ENCODE measurements at regions not wholly inside any gene's neighbourhood (a gene's known extent, or its start where the extent isn't known, plus 50 kb on each side); places are given as distances from the start of the nearest gene placed in this dataset.

DNA sequence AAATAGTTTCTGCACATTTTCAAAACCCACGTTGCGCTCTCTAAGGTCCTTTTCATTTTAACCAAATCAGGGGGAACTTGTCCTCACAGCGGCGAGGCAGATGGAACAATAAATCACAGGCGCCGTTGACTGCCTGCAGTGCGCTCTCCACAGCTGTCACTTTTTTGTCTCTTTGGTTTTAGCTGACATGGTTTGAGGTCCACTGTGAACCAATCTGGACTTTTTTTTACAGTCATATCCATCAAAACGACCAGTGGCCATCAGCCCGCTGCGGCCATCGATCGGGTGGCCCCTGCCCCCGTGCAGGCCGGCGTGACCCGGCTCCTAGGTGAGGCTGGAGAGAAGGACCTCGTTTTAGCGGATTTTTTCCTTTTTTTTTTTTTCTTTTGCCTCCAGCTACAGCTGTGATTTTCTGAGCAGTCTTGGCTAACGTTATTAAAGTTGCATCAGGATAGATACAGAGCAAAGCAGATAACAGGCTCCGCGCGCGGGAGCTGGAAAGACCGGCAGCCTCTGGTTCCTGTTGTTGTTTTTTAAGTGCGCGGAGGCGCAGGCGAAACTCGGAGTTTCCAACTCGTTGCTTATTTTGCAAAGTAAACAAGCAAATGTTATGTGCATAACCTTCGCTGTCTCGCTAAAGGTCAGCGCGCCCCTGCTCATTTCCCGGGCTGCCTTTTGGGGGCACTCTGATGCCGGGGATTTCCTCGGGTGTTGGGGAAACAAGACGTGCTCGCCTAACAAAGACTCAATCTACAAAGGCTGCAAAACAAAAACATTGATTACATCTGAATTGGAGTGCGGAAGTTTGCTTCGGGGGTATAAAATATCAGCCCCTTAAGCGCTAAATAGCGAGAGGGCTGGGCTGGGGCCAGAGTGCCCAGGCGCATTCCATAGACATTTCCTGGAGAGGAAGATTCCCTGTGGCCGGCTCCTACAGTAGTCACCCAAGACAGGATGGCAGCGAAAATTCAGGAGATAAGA lies 414.8 kb upstream of the MKI67 start:
- POLR2A ChIA-PET = no interaction called here
- DNase-seq (no peak), ATAC-seq (ENCODE audit: low read depth) (no peak)
- Mint-ChIP-seq H3K27me3 (peaks cover 47% of the 10 kb centered on the region), H3K36me3 (ENCODE audit: low read depth) (no peaks in the 10 kb centered on the region), H3K4me1 (no peaks in the 10 kb centered on the region), H3K4me3 (no peak overlapping the region), H3K9me3 (no peaks in the 10 kb centered on the region), H3K27ac (no peak overlapping the region)
- CTCF ChIA-PET = no interaction called here
- intact Hi-C loops (cut with micrococcal nuclease) = no loop called here
- TF ChIP-seq, protein P1, sequence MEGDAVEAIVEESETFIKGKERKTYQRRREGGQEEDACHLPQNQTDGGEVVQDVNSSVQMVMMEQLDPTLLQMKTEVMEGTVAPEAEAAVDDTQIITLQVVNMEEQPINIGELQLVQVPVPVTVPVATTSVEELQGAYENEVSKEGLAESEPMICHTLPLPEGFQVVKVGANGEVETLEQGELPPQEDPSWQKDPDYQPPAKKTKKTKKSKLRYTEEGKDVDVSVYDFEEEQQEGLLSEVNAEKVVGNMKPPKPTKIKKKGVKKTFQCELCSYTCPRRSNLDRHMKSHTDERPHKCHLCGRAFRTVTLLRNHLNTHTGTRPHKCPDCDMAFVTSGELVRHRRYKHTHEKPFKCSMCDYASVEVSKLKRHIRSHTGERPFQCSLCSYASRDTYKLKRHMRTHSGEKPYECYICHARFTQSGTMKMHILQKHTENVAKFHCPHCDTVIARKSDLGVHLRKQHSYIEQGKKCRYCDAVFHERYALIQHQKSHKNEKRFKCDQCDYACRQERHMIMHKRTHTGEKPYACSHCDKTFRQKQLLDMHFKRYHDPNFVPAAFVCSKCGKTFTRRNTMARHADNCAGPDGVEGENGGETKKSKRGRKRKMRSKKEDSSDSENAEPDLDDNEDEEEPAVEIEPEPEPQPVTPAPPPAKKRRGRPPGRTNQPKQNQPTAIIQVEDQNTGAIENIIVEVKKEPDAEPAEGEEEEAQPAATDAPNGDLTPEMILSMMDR (IDR thresholded peaks at IDR 0.05) = no peak

DNA sequence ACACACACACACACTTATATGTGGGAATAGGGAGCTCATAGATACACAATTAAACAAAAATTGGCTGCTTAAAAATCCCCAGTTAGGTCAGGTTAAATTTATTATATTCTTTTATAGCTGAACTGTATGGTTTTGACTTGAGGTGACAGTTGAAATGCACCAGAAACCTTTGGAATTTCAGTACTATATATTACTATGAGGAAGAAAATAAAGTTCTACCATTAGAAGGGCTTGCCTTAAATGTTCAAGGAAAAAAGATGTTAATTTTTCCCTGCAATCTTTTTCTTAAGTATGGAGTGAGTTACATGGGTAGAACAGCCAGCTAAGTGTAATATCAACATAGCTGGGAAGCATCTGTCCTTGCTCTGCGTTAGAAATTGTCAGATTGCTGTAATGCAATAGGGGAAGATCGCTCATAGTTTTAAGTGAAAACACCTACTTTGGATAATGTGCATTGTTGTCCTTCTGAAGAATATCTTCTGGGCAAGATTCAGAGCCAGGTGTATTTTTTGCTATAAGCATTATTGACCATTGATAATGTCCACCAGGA lies 415.8 kb upstream of the MKI67 start:
- Mint-ChIP-seq H3K4me1 (no peaks in the 10 kb centered on the region), H3K36me3 (ENCODE audit: low read depth) (no peaks in the 10 kb centered on the region), H3K27me3 (peaks cover 42% of the 10 kb centered on the region), H3K4me3 (no peak overlapping the region), H3K27ac (no peak overlapping the region), H3K9me3 (no peaks in the 10 kb centered on the region)
- ChIA-PET CTCF (no interaction called here), POLR2A (no interaction called here)
- intact Hi-C loops (cut with micrococcal nuclease) = no loop called here
- ATAC-seq (ENCODE audit: low read depth) = no peak
- TF ChIP-seq, protein P1 (IDR thresholded peaks at IDR 0.05) = no peak
- DNase-seq = no peak

DNA sequence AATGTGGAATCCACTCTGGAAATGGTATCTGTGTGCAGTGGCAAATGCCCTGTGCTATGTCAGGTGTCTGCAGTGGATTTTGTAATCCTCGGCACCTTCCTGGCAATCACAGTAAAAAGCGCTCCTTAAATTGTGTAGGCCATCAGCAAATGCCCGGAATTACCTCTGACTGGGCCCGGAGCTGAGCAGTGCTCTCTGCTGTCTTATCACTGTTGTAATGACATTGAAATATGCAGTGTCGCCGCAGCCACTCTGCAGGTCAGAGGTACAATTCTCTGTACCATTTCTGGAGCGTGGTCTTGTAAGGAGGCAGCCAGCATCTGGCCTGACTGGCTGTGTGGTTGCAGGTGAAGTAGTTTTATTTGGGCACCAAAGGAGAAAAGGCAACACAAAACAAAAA lies 416.4 kb upstream of the MKI67 start:
- H3K4me3 Mint-ChIP-seq = no peak overlapping the region
- TF ChIP-seq, protein P1 (IDR thresholded peaks at IDR 0.05) = no peak
- H3K36me3 Mint-ChIP-seq (ENCODE audit: low read depth) = no peaks in the 10 kb centered on the region
- ATAC-seq (ENCODE audit: low read depth) (no peak), DNase-seq (no peak)
- H3K9me3 Mint-ChIP-seq = no peaks in the 10 kb centered on the region
- H3K27ac Mint-ChIP-seq = no peak overlapping the region
- H3K4me1 Mint-ChIP-seq = no peaks in the 10 kb centered on the region
- POLR2A ChIA-PET = no interaction called here
- CTCF ChIA-PET = no interaction called here
- intact Hi-C loops (cut with micrococcal nuclease) = no loop called here
- peaks cover 41% of the 10 kb centered on the region for H3K27me3 Mint-ChIP-seq

DNA sequence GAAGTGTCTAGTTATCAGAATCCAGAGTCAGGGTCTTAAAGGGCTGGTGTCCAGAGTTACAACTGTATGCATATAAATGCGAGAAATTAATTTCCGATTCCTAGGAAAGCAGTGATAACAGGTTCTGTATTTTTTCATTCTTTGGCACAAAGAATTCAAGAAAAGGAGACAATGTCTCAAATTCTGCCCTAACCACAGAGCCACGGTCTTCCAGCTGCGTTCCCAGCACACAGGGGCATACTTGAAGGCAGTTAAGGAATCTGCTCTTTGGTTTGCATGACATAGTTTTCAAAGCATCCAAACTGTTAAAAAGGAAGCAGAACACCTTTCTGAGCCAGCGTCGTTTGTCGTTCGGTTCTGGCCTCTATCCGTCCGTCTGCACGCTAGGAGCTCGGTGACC lies 416.9 kb upstream of the MKI67 start:
- no peak overlapping the region for H3K27ac Mint-ChIP-seq
- no peak for DNase-seq
- POLR2A ChIA-PET = no interaction called here
- intact Hi-C loops (cut with micrococcal nuclease) = no loop called here
- H3K4me3 Mint-ChIP-seq = no peak overlapping the region
- CTCF ChIA-PET = no interaction called here
- no peak for ATAC-seq (ENCODE audit: low read depth)
- H3K36me3 Mint-ChIP-seq (ENCODE audit: low read depth) = no peaks in the 10 kb centered on the region
- H3K4me1 Mint-ChIP-seq = no peaks in the 10 kb centered on the region
- H3K9me3 Mint-ChIP-seq = no peaks in the 10 kb centered on the region
- peaks cover 37% of the 10 kb centered on the region for H3K27me3 Mint-ChIP-seq
- TF ChIP-seq, protein P1 (IDR thresholded peaks at IDR 0.05) = no peak

DNA sequence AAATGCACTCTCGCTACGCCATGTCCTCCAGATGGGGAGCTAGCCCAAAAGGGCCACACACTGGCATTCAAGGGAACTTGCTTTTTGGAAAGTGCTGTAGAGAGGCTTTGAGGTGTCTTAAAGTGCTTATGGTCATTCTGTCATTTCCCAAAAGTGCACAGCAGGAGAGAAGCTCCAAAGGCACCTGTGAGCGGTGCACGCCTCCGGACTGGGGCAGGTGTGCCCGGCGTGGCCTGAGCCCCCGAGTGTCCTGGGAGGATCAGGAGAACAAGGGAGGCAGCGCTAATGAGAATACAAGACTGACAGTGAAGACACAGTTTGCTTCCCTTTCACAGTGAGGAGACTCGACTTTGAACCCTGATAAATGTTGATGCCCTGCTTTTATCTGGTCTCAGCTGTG lies 419.0 kb upstream of the MKI67 start:
- no peaks in the 10 kb centered on the region for H3K9me3 Mint-ChIP-seq
- ChIA-PET CTCF (no interaction called here), POLR2A (no interaction called here)
- H3K36me3 Mint-ChIP-seq (ENCODE audit: low read depth) = no peaks in the 10 kb centered on the region
- no peak overlapping the region for H3K4me3 Mint-ChIP-seq
- no peaks in the 10 kb centered on the region for H3K4me1 Mint-ChIP-seq
- no peak for DNase-seq
- H3K27me3 Mint-ChIP-seq = peaks cover 24% of the 10 kb centered on the region
- ATAC-seq (ENCODE audit: low read depth) = no peak
- intact Hi-C loops (cut with micrococcal nuclease) = no loop called here
- TF ChIP-seq, protein P1 (IDR thresholded peaks at IDR 0.05) = no peak
- H3K27ac Mint-ChIP-seq = no peak overlapping the region
